ENCODE measurements at regions not wholly inside any gene's neighbourhood (a gene's known extent, or its start where the extent isn't known, plus 50 kb on each side); places are given as distances from the start of the nearest gene placed in this dataset.

GRCh38 chr9:118362596-118362995 lies 658.4 kb downstream of the TLR4 start:
- TF ChIP-seq CTCF (IDR thresholded peaks at IDR 0.05), result no peak
- no peak for TF ChIP-seq GRHL2 (CRISPR knock-in tag; IDR thresholded peaks at IDR 0.05; ENCODE audit: insufficient replicate concordance, severe bottlenecking)
- TF ChIP-seq NR2C2 (CRISPR knock-in tag; IDR thresholded peaks at IDR 0.05), result no peak
- no peak for TF ChIP-seq SP1 (CRISPR knock-in tag; conservative IDR thresholded peaks at IDR 0.05)
- no peak for TF ChIP-seq USF2 (CRISPR knock-in tag; IDR thresholded peaks at IDR 0.05)
- TF ChIP-seq FOXK1 (CRISPR knock-in tag; IDR thresholded peaks at IDR 0.05), result no peak
- TF ChIP-seq ZNF121 (CRISPR knock-in tag; IDR thresholded peaks at IDR 0.05), result no peak
- TF ChIP-seq GABPB1 (CRISPR knock-in tag; IDR thresholded peaks at IDR 0.05), result no peak
- no peak for TF ChIP-seq E2F1 (CRISPR knock-in tag; IDR thresholded peaks at IDR 0.05)
- TF ChIP-seq FOXP1 (CRISPR knock-in tag; IDR thresholded peaks at IDR 0.05; ENCODE audit: borderline replicate concordance), result no peak
- TF ChIP-seq, protein P1, sequence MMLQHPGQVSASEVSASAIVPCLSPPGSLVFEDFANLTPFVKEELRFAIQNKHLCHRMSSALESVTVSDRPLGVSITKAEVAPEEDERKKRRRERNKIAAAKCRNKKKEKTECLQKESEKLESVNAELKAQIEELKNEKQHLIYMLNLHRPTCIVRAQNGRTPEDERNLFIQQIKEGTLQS (CRISPR knock-in tag; conservative IDR thresholded peaks at IDR 0.05), result no peak
- TF ChIP-seq CBFB (CRISPR knock-in tag; IDR thresholded peaks at IDR 0.05; ENCODE audit: low read depth), result no peak
- TF ChIP-seq CREB1 (CRISPR knock-in tag; IDR thresholded peaks at IDR 0.05), result no peak
- no peak for TF ChIP-seq ATF2 (CRISPR knock-in tag; IDR thresholded peaks at IDR 0.05; ENCODE audit: borderline replicate concordance, low read depth)

Measured in WTC11 (cell line).